Right cardiac atrium (tissue), 5 donors: ENCODE measurements at regions not wholly inside any gene's neighbourhood (a gene's known extent, or its start where the extent isn't known, plus 50 kb on each side); places are given as distances from the start of the nearest gene placed in this dataset.
"Not testable (repeated sequence)": the region's sequence is repeated elsewhere in the genome, so short reads cannot be mapped to it uniquely, and the experiment has no call there.

Experiments used
- ATAC-seq, 2 donors: fragments of 200-7000 bp; cut with Tn5 transposase; one replicate each; pipeline versions ENCODE4 v1.8.0 to v1.9.1; 2020; ENCODE audit warnings: moderate library complexity in 2 of 2, mild to moderate bottlenecking in 1 of 2
- DNase-seq, 3 donors: peaks; one replicate each; pipeline ENCODE4 v3.0.0-alpha.2; 2020
- H3K27ac ChIP-seq: one replicate; pipeline ENCODE4 v1.5.1; 2013; ENCODE audit warnings: mild to moderate bottlenecking, low read length, control low read depth, moderate library complexity
- H3K27me3 ChIP-seq: one replicate; pipeline ENCODE4 v1.6.1; 2013; ENCODE audit not compliant: control insufficient read depth, insufficient read depth
- H3K4me1 ChIP-seq: one replicate; pipeline ENCODE4 v1.6.1; 2013; ENCODE audit warnings: low read length; ENCODE audit not compliant: control insufficient read depth, insufficient read depth
- H3K4me3 ChIP-seq: one replicate; pipeline ENCODE4 v1.5.1; 2013; ENCODE audit warnings: low read length, control low read depth
- H3K9me3 ChIP-seq: one replicate; pipeline ENCODE4 v1.6.1; 2013; ENCODE audit warnings: low read length; ENCODE audit not compliant: control insufficient read depth
- WGBS: extraction: QIAGEN DNeasy Blood & Tissue Kit; methylation state at CpG from one replicate; pipeline ENCODE4 v1.1.7; 2013; 5-methylcytosine and 5-hydroxymethylcytosine counted together
- intact Hi-C, 4 donors: fragments of 100-400 bp; cut with DNase I; formaldehyde crosslinking; loops; one replicate each; pipeline versions ENCODE4 v1.11.0 to v1.14.0; 2022 to 2023
- donor health status: healthy with polysubstance abuse.
- donor health status: DM: no; HTN: yes; CAD: no.
- donor health status: DM: no; HTN: no; CAD: no.
- donor health status: DM: no; HTN: yes; CAD: no; lungs with severe emphysema.
- donor health status: DM: yes; HTN: yes; CAD: no.

- H3K27ac ChIP-seq, H3K9me3 ChIP-seq, DNase-seq, intact Hi-C loops, ATAC-seq, H3K27me3 ChIP-seq, H3K4me1 ChIP-seq, H3K4me3 ChIP-seq: not testable (repeated sequence)
- WGBS: 70% methylated on average over 3 of the region's 3 CpGs
Measured at GRCh38 chr21:13849489-13849888, 239.9 kb downstream of the POTED start.

DNA sequence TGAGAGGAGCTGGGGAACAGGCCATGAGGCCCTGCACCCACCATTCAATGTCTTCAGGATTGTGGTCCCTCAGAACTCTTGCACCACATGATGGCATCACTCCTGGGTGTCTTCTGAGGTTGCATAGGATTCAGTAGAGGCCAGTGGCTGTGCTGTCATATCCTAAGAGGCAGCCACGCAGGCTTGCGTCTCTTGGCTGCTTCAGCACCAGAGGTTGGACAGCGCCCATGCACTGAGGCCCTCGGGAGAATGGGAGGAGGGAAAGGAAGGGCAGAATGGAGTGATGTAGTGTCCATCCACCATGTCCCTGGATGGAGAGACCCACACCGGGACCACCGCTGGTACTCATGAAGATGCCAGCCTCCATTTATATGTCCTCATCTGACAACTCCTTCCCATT is 237.1 kb downstream of the POTED start:
- DNase-seq, H3K9me3 ChIP-seq, ATAC-seq, H3K27me3 ChIP-seq, intact Hi-C loops, H3K4me1 ChIP-seq, H3K4me3 ChIP-seq, H3K27ac ChIP-seq: not testable (repeated sequence)
- WGBS: 58% methylated on average over 6 of the region's 6 CpGs

DNA sequence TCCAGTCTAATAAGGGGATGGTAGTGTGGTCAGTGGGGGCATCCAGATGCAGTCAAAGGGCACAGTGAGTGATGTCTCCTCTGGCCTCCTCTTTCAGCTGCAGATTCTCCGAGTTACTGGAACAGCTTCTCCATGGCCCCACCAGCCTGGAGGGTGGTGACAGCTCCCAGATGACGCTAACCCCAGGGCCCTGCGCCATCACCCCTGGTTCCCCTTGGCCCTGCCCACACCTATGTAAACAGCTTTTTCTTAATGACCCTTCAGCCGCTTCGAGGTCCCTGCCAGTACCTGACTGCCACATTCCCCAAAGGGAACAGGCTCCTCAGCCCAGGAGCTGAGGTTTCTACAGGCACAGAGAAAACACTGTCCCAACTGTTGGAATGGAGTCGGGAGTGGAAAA is 235.0 kb downstream of the POTED start:
- H3K4me1 ChIP-seq, H3K27ac ChIP-seq, H3K4me3 ChIP-seq, H3K9me3 ChIP-seq, ATAC-seq, H3K27me3 ChIP-seq, intact Hi-C loops, DNase-seq: not testable (repeated sequence)
- WGBS: 78% methylated on average over 6 of the region's 6 CpGs

DNA sequence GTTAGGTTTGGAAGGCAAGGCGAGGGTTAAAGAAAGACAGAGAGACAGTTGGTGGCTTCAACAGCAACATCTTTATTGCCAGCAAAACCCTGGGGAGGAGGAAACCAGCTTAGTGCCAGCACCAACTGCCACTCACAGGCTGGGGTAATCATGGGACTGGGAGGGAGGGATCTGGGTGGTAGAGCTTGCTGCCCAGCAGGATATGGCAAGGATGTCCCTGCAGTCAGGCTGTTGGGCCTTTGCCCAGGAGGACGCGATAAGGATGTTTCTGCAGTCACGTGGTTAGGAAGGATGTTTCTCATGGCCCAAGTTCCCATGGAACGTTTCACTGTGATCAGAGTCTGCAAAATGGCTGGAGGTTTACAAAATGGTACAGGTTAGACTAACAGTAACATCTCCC is 233.5 kb downstream of the POTED start:
- DNase-seq, H3K4me3 ChIP-seq, intact Hi-C loops, H3K9me3 ChIP-seq, H3K4me1 ChIP-seq, H3K27me3 ChIP-seq, H3K27ac ChIP-seq: not testable (repeated sequence)
- 50% methylated on average over 5 of the region's 5 CpGs for WGBS
- peak; percentile 26 to 59 for ATAC-seq

DNA sequence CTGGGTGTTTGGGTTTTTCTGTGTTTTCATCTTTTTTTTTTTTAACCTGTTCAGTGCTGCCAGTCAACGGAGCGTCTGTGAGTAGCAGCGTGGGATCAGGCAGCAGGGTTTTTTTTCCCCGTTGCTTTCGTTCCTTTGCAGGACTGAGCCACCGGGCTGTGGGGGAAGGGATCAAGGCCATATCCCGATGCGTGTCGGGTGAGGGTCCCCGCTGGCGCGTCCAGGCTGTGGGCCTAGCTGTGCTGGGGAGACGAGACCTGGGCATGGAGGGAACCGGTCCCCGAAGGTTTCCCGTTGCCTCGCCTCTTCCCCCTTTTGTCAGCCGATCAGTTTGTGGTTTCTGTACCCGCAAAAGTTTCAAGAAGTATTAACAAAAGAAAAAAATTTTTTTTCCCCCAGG is 218.1 kb downstream of the POTED start:
- intact Hi-C loops, ATAC-seq, H3K27me3 ChIP-seq, H3K4me1 ChIP-seq, H3K27ac ChIP-seq, H3K9me3 ChIP-seq, H3K4me3 ChIP-seq: not testable (repeated sequence)
- 88% methylated on average over 19 of the region's 19 CpGs for WGBS
- DNase-seq: peak in 1 of 3 donors; percentile 11

- H3K4me3 ChIP-seq: no peak overlapping the region
- H3K27ac ChIP-seq: no peak overlapping the region
- DNase-seq (peak in 1 of 3 donors; percentile 16), ATAC-seq (no peak)
- H3K4me1 ChIP-seq: no peaks in the 10 kb centered on the region
- intact Hi-C loops: no loop called here
- WGBS: 88% methylated on average over 18 of the region's 18 CpGs
- no peaks in the 10 kb centered on the region for H3K27me3 ChIP-seq
- no peaks in the 10 kb centered on the region for H3K9me3 ChIP-seq
Measured at GRCh38 chr21:13827201-13827600, 217.6 kb downstream of the POTED start.

DNA sequence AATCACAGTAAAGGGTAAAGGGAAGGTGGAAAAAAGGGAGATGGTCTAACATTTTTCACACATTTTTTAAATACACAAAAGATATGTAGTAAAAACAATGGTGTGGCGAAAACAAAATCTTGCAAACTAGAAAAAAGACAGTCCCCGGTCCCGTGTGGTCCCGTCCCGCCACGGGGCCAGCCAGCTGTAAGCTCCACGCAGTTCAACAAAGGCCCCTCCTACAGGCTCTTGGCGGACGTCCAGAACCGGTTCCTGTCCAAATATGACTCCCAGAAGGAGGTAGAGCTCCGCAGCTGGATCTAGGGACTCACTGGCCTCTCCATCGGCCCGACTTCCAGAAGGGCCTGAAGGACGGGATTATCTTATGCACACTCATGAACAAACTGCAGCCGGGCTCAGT is 216.9 kb downstream of the POTED start:
- peak in 1 of 3 donors; percentile 18 for DNase-seq
- H3K9me3 ChIP-seq, intact Hi-C loops, ATAC-seq, H3K27ac ChIP-seq, H3K4me1 ChIP-seq, H3K4me3 ChIP-seq, H3K27me3 ChIP-seq: not testable (repeated sequence)
- 71% methylated on average over 15 of the region's 15 CpGs for WGBS

- H3K9me3 ChIP-seq, H3K27ac ChIP-seq, H3K27me3 ChIP-seq, DNase-seq, H3K4me3 ChIP-seq, H3K4me1 ChIP-seq, intact Hi-C loops, ATAC-seq: not testable (repeated sequence)
- 40% methylated on average over 9 of the region's 26 CpGs for WGBS
Measured at GRCh38 chr21:13825218-13825778, 215.7 kb downstream of the POTED start.

- H3K9me3 ChIP-seq, H3K27me3 ChIP-seq, DNase-seq, H3K4me3 ChIP-seq, ATAC-seq, H3K27ac ChIP-seq, H3K4me1 ChIP-seq, intact Hi-C loops: not testable (repeated sequence)
- WGBS: 44% methylated on average over 4 of the region's 4 CpGs
Measured at GRCh38 chr21:13820286-13820685, 210.7 kb downstream of the POTED start.

GRCh38 chr21:13812191-13812590 is 202.6 kb downstream of the POTED start:
- DNase-seq, H3K27me3 ChIP-seq, H3K4me1 ChIP-seq, ATAC-seq, H3K27ac ChIP-seq, H3K4me3 ChIP-seq, H3K9me3 ChIP-seq, intact Hi-C loops: not testable (repeated sequence)
- WGBS: 53% methylated on average over 2 of the region's 2 CpGs

DNA sequence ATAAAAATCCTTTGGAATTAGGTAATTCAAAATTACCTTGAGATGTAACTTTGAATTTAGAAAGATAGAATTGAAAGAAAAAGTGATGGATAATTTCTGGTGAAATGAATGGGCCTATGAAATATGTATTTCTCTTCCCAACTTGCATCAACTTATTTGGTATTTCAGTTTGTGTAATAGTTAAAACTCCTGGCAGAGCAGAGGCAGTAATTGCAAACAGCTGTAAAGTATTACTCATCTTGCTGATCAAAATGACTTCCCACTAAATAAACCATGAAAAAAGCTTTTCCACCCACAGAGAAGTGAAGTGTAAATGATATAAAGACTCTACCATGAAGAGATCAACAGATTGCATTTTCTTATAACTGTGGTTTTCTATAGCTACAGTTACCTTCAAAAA is 201.0 kb downstream of the POTED start:
- H3K27ac ChIP-seq, DNase-seq, H3K27me3 ChIP-seq, H3K4me3 ChIP-seq, H3K9me3 ChIP-seq, H3K4me1 ChIP-seq, ATAC-seq, intact Hi-C loops: not testable (repeated sequence)

DNA sequence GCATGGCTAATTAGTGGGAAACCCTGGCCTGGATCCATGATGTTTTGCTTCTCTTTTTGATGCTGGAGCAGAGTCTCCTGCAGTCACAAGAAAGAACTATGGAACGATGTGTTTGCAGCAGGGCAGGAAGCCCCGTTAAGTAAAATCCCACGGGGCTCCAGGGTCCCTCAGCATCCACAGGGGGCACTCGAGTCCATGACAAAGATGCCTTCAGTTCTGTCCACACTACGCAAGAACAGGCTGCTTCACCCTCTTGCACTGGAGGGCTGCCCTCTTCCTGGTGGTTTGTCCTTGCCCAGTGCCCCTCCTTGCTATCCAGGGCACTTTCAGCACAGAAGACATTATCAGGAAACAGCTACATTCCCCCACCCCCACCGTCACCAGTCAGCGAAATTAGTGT is 196.9 kb downstream of the POTED start:
- DNase-seq, H3K9me3 ChIP-seq, H3K4me1 ChIP-seq, H3K27me3 ChIP-seq, H3K27ac ChIP-seq, H3K4me3 ChIP-seq, intact Hi-C loops: not testable (repeated sequence)
- ATAC-seq: peak in 1 of 2 donors; percentile 39
- WGBS: 41% methylated on average over 6 of the region's 7 CpGs
